Mesendoderm (in vitro differentiated cells): ENCODE measurements at regions not wholly inside any gene's neighbourhood (a gene's known extent, or its start where the extent isn't known, plus 50 kb on each side); places are given as distances from the start of the nearest gene placed in this dataset.
A peak's percentile ranks its signal among the peaks of the same experiment; 100 is the strongest.

Experiments
- DNase-seq: peaks from one replicate; pipeline ENCODE4 v3.0.0; 2013
- H2AK5ac ChIP-seq: 2 replicates; pipeline ENCODE4 v1.6.1; 2013; ENCODE audit warnings: low read length, inconsistent platforms
- H2BK120ac ChIP-seq: 2 replicates; pipeline ENCODE4 v1.6.1; 2013; ENCODE audit warnings: low read depth, mild to moderate bottlenecking, low read length, moderate library complexity, mixed read lengths
- H2BK15ac ChIP-seq: replicated peaks from 2 replicates; pipeline ENCODE4 v1.6.1; 2013; ENCODE audit warnings: low read depth, mild to moderate bottlenecking, moderate library complexity
- H2BK5ac ChIP-seq: 2 replicates; pipeline ENCODE4 v1.6.1; 2013; ENCODE audit warnings: low read length, inconsistent platforms
- H3K18ac ChIP-seq: 2 replicates; pipeline ENCODE4 v1.6.1; 2013; ENCODE audit warnings: mild to moderate bottlenecking, low read length, mixed read lengths
- H3K23ac ChIP-seq: one replicate; pipeline ENCODE4 v1.6.1; 2013; ENCODE audit warnings: low read length
- H3K27ac ChIP-seq: 2 replicates; pipeline ENCODE4 v1.5.1; 2013; ENCODE audit warnings: low read depth, mild to moderate bottlenecking, inconsistent platforms, low read length, moderate library complexity
- H3K27me3 ChIP-seq: 2 replicates; pipeline ENCODE4 v1.6.1; 2013; ENCODE audit warnings: low read length, control low read depth, mild to moderate bottlenecking, inconsistent platforms; ENCODE audit not compliant: insufficient read depth, poor library complexity
- H3K36me3 ChIP-seq: 2 replicates; pipeline ENCODE4 v1.6.1; 2013; ENCODE audit warnings: low read length, inconsistent platforms; ENCODE audit not compliant: control insufficient read depth, insufficient read depth
- H3K4ac ChIP-seq: one replicate; pipeline ENCODE4 v1.6.1; 2013; ENCODE audit warnings: low read depth, mild to moderate bottlenecking, low read length, moderate library complexity
- H3K4me1 ChIP-seq: 2 replicates; pipeline ENCODE4 v1.6.1; 2013; ENCODE audit warnings: low read depth, low read length, inconsistent platforms; ENCODE audit not compliant: control insufficient read depth
- H3K4me2 ChIP-seq: 2 replicates; pipeline ENCODE4 v1.6.1; 2013; ENCODE audit warnings: low read length
- H3K4me3 ChIP-seq: 2 replicates; pipeline ENCODE4 v1.5.1; 2013; ENCODE audit warnings: mild to moderate bottlenecking, low read length
- H3K56ac ChIP-seq: one replicate; pipeline ENCODE4 v1.6.1; 2013; ENCODE audit warnings: low read length
- H3K79me1 ChIP-seq: 2 replicates; pipeline ENCODE4 v1.6.1; 2013; ENCODE audit warnings: low read length, inconsistent platforms
- H3K79me2 ChIP-seq: 2 replicates; pipeline ENCODE4 v1.6.1; 2013; ENCODE audit warnings: mild to moderate bottlenecking, low read length; ENCODE audit not compliant: control insufficient read depth, insufficient read depth
- H3K9ac ChIP-seq: 2 replicates; pipeline ENCODE4 v1.6.1; 2013; ENCODE audit warnings: low read length, inconsistent platforms
- H4K5ac ChIP-seq: one replicate; pipeline ENCODE4 v1.6.1; 2013; ENCODE audit warnings: low read length
- H4K8ac ChIP-seq: one replicate; pipeline ENCODE4 v1.6.1; 2013; ENCODE audit warnings: low read depth, mild to moderate bottlenecking, control low read depth, low read length, moderate library complexity
- WGBS: extraction: QIAGEN DNeasy Blood & Tissue Kit; methylation state at CpG from one replicate; pipeline ENCODE4 v1.1.7; 2013; ENCODE audit warnings: low lambda C conversion rate, missing lambda C conversion rate; ENCODE audit not compliant: insufficient coverage; ENCODE audit errors: extremely low coverage; 5-methylcytosine and 5-hydroxymethylcytosine counted together

DNA sequence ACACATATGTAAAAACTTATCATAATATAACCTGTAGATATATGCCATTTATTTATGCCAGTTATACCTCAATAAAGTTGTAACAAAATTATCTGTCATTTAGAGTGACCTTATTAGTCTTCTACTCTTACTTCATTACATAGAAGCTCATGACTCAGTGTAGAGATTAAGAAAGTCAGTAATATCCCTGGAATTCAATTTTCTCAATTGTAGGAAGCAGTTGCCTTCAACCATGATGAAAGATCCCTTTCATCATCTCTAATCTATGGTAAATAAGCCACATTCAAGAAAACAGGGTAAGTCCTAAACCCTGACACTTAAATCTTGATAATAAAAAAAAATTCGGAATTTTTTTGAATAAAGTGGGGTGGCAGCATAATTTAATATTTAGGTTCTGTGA, 216.5 kb upstream of the PEX5L start:
- H3K9ac ChIP-seq: no peak overlapping the region
- no peak overlapping the region for H3K4ac ChIP-seq
- no peak overlapping the region for H3K27ac ChIP-seq
- H3K79me1 ChIP-seq: no peaks in the 10 kb centered on the region
- no peak overlapping the region for H3K18ac ChIP-seq
- DNase-seq: no peak
- H2BK120ac ChIP-seq: no peak overlapping the region
- no peaks in the 10 kb centered on the region for H3K36me3 ChIP-seq
- H2BK15ac ChIP-seq: no peak overlapping the region
- H4K8ac ChIP-seq: no peak overlapping the region
- no peaks in the 10 kb centered on the region for H3K79me2 ChIP-seq
- no peaks in the 10 kb centered on the region for H3K4me1 ChIP-seq
- H2BK5ac ChIP-seq: no peak overlapping the region
- no peak overlapping the region for H2AK5ac ChIP-seq
- H3K4me3 ChIP-seq: no peak overlapping the region
- H3K56ac ChIP-seq: no peak overlapping the region
- no peak overlapping the region for H4K5ac ChIP-seq
- H3K27me3 ChIP-seq: no peaks in the 10 kb centered on the region
- H3K4me2 ChIP-seq: no peak overlapping the region
- no peak overlapping the region for H3K23ac ChIP-seq
- no CpG with 5 or more reads among the region's 1 CpG for WGBS

DNA sequence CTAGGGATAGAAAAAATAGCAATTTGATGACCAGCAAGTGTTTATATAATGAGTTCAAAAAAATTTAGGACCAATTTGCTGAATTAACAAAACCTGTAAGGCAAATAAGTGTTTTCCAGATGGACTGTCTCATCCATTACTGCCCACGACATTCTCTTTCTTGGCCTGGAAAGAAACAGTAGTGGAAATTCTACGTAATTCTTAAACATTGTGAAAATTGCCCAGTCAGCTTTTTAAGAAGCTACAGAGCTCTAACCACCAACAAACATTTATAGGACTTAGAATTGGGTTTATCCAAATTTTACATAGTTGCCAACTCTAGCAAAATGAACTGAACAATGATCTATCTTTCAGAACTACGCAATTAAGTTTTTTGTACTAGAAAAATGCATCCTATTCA, 227.7 kb upstream of the PEX5L start:
- H3K36me3 ChIP-seq: no peaks in the 10 kb centered on the region
- H3K9ac ChIP-seq: no peak overlapping the region
- WGBS: no CpG with 5 or more reads among the region's 3 CpGs

DNA sequence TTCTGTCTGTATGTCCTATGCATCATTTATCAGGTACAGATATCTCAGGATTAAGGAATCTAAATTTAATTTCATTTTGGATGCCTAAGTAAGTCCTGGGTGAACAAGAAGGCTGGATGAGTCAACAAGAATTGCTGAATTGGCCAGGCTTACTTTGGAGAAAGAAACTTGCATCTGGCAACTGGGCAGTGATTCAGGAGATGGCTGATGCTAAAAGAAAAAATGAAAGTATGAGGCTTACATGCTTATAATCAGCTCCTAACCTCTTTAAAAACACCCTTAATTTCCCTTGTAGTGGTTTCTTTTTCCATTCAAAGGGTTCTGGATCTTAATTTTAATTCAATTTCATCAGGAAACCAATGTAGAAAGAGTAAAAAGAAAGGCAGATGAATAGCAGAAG, 228.8 kb upstream of the PEX5L start:
- H3K27ac ChIP-seq: no peak overlapping the region

More for the DNA sequence above, 227.7 kb upstream of the PEX5L start:
- H2BK15ac ChIP-seq: no peak overlapping the region
- no peak overlapping the region for H4K8ac ChIP-seq
- no peak overlapping the region for H2BK5ac ChIP-seq
- H3K27ac ChIP-seq: no peak overlapping the region
- no peaks in the 10 kb centered on the region for H3K79me2 ChIP-seq
- H3K4ac ChIP-seq: no peak overlapping the region
- no peaks in the 10 kb centered on the region for H3K27me3 ChIP-seq
- no peak overlapping the region for H3K18ac ChIP-seq
- no peak overlapping the region for H3K56ac ChIP-seq
- no peak overlapping the region for H2AK5ac ChIP-seq
- no peak overlapping the region for H4K5ac ChIP-seq
- no peaks in the 10 kb centered on the region for H3K79me1 ChIP-seq
- H3K23ac ChIP-seq: no peak overlapping the region
- no peak overlapping the region for H3K4me2 ChIP-seq
- H3K4me3 ChIP-seq: no peak overlapping the region
- no peak for DNase-seq
- no peak overlapping the region for H2BK120ac ChIP-seq
- H3K4me1 ChIP-seq: no peaks in the 10 kb centered on the region

DNA sequence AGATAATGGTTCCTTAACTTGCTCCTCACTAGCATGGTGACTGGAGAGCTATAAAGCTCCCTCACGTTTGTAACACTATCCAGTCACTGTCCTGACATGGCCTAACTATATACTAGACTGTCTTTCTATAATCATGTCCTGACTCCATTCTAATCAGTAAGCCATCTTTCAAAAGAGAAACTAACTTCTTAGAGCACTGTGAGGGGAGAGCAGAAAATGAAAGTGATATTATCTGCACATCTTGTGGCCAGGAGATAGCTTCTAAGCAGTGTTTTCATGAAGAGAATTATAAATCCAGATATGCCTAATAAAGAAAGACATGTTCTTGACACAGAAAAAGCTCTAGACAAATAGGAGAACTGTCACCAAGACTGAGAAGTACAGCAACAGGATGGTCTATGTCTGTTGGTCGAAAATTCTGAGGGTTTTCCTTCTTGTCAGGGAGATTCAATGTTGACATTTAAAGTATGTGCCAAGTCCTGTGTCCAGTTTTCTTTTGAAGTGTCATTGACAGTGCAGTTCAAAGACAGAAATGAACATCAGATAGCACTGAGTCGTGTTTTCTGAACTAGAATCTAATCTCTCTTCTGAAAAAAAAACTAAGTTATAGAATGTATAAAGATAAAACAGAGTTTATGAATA, 230.6 kb upstream of the PEX5L start:
- no peaks in the 10 kb centered on the region for H3K36me3 ChIP-seq
- H3K4me1 ChIP-seq: no peaks in the 10 kb centered on the region
- no peak overlapping the region for H2BK5ac ChIP-seq
- no peak overlapping the region for H3K23ac ChIP-seq
- H3K27ac ChIP-seq: no peak overlapping the region
- no peak overlapping the region for H3K18ac ChIP-seq
- no peak overlapping the region for H3K4me3 ChIP-seq
- H2BK120ac ChIP-seq: no peak overlapping the region
- no peak overlapping the region for H3K9ac ChIP-seq
- WGBS: no CpG with 5 or more reads among the region's 3 CpGs
- H3K56ac ChIP-seq: no peak overlapping the region
- H3K27me3 ChIP-seq: no peaks in the 10 kb centered on the region
- no peak overlapping the region for H3K4me2 ChIP-seq
- H4K8ac ChIP-seq: no peak overlapping the region
- DNase-seq: no peak
- no peak overlapping the region for H3K4ac ChIP-seq
- no peak overlapping the region for H2BK15ac ChIP-seq
- no peak overlapping the region for H4K5ac ChIP-seq
- H3K79me2 ChIP-seq: no peaks in the 10 kb centered on the region
- no peak overlapping the region for H2AK5ac ChIP-seq
- no peaks in the 10 kb centered on the region for H3K79me1 ChIP-seq

More for the DNA sequence above, 228.8 kb upstream of the PEX5L start:
- H3K36me3 ChIP-seq: no peaks in the 10 kb centered on the region
- no peak overlapping the region for H4K8ac ChIP-seq
- no peak overlapping the region for H3K4me2 ChIP-seq
- no peak overlapping the region for H2BK120ac ChIP-seq
- no peaks in the 10 kb centered on the region for H3K27me3 ChIP-seq
- H3K4ac ChIP-seq: no peak overlapping the region
- H2BK15ac ChIP-seq: no peak overlapping the region
- no peak overlapping the region for H3K4me3 ChIP-seq
- H3K79me2 ChIP-seq: no peaks in the 10 kb centered on the region
- no peaks in the 10 kb centered on the region for H3K4me1 ChIP-seq
- no peak overlapping the region for H3K56ac ChIP-seq
- no peak overlapping the region for H3K18ac ChIP-seq
- no peak overlapping the region for H4K5ac ChIP-seq
- no peak for DNase-seq
- H3K23ac ChIP-seq: no peak overlapping the region
- no peak overlapping the region for H2BK5ac ChIP-seq
- H3K79me1 ChIP-seq: no peaks in the 10 kb centered on the region
- no peak overlapping the region for H2AK5ac ChIP-seq
- no peak overlapping the region for H3K9ac ChIP-seq

DNA sequence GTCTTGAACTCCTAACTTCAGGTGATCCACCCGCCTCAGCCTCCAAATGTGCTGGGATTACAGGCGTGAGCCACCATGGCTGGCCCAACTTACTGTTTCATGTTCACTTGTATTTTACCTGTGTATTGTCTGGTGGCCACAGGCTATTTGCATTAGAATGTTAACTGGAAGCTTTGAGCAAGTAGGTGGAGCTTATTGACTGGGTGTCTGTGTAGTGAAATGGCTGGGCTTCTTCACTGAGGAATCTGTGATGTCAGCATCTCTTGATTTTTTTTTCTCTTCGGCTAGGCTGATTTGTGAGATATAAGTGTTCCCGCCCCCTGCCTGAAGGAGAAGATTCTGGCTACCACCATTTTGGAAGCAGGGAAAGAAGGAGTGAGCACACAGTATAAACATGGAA, 237.8 kb upstream of the PEX5L start:
- no peak overlapping the region for H4K8ac ChIP-seq
- H3K4ac ChIP-seq: no peak overlapping the region
- H3K79me1 ChIP-seq: no peaks in the 10 kb centered on the region
- no peak overlapping the region for H2BK15ac ChIP-seq
- peak; percentile 42 for DNase-seq
- H3K23ac ChIP-seq: no peak overlapping the region
- no peak overlapping the region for H3K4me3 ChIP-seq
- no peaks in the 10 kb centered on the region for H3K36me3 ChIP-seq
- no peak overlapping the region for H3K27ac ChIP-seq
- H3K4me2 ChIP-seq: no peak overlapping the region
- no peak overlapping the region for H3K18ac ChIP-seq
- H3K4me1 ChIP-seq: no peaks in the 10 kb centered on the region
- H3K79me2 ChIP-seq: no peaks in the 10 kb centered on the region
- no peak overlapping the region for H2AK5ac ChIP-seq
- H3K9ac ChIP-seq: no peak overlapping the region
- H3K56ac ChIP-seq: no peak overlapping the region
- no peak overlapping the region for H2BK5ac ChIP-seq
- H2BK120ac ChIP-seq: no peak overlapping the region
- no peaks in the 10 kb centered on the region for H3K27me3 ChIP-seq
- no peak overlapping the region for H4K5ac ChIP-seq
- WGBS: no CpG with 5 or more reads among the region's 4 CpGs

DNA sequence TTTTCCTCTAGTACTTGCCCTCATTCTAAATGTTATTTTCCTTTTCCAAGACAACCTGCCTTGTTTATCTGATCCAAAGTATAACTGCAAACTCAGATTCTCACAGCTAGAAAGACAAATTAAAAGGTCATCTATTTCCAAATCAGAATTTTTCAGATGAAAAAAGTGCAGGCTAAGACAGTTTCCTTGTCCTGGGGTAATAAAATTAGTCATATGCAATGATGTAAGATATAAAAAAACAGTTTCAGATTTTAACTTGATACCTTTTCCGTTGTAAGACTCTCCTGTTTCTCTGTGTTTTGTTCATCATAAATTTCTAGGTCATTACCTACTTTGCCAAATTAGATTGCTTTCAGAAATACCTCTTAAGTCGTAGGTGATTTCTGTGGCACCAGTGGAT, 238.4 kb upstream of the PEX5L start:
- H3K36me3 ChIP-seq: no peaks in the 10 kb centered on the region

More for the DNA sequence above, 238.4 kb upstream of the PEX5L start:
- no peaks in the 10 kb centered on the region for H3K79me1 ChIP-seq
- WGBS: no CpG with 5 or more reads among the region's 2 CpGs
- H2BK15ac ChIP-seq: no peak overlapping the region
- H2BK120ac ChIP-seq: no peak overlapping the region
- no peak overlapping the region for H2BK5ac ChIP-seq
- H3K18ac ChIP-seq: no peak overlapping the region
- H3K4ac ChIP-seq: no peak overlapping the region
- H3K27ac ChIP-seq: no peak overlapping the region
- H3K27me3 ChIP-seq: no peaks in the 10 kb centered on the region
- H3K9ac ChIP-seq: no peak overlapping the region
- no peaks in the 10 kb centered on the region for H3K79me2 ChIP-seq
- H3K56ac ChIP-seq: no peak overlapping the region
- no peak overlapping the region for H3K23ac ChIP-seq
- H2AK5ac ChIP-seq: no peak overlapping the region
- no peak overlapping the region for H3K4me3 ChIP-seq
- no peaks in the 10 kb centered on the region for H3K4me1 ChIP-seq
- H3K4me2 ChIP-seq: no peak overlapping the region
- no peak overlapping the region for H4K5ac ChIP-seq
- no peak for DNase-seq
- H4K8ac ChIP-seq: no peak overlapping the region
